Transverse colon (tissue), 3 donors: ENCODE measurements at regions not wholly inside any gene's neighbourhood (a gene's known extent, or its start where the extent isn't known, plus 50 kb on each side); places are given as distances from the start of the nearest gene placed in this dataset.
"Not testable (repeated sequence)": the region's sequence is repeated elsewhere in the genome, so short reads cannot be mapped to it uniquely, and the experiment has no call there.

Source experiments
- POLR2A ChIP-seq: fragments of 450-650 bp; IDR thresholded peaks from one replicate; pipeline ENCODE4 v1.6.1; 2016; ENCODE audit warnings: antibody characterized with exemption, mild to moderate bottlenecking, moderate library complexity
- TF ChIP-seq, protein P1 (sequence below), 5 experiments: fragments of 200-600 bp in 3 of 5; fragments of 450-650 bp in 2 of 5; sonication (generic) in 3 of 5; IDR thresholded peaks; 1 replicate in 2 of 5; 2 replicates in 3 of 5; pipeline ENCODE4 v1.5.1; 2016 to 2017; ENCODE audit warnings: antibody characterized with exemption in 5 of 5, inconsistent platforms in 3 of 5, mild to moderate bottlenecking in 2 of 5, moderate library complexity in 1 of 5

DNA sequence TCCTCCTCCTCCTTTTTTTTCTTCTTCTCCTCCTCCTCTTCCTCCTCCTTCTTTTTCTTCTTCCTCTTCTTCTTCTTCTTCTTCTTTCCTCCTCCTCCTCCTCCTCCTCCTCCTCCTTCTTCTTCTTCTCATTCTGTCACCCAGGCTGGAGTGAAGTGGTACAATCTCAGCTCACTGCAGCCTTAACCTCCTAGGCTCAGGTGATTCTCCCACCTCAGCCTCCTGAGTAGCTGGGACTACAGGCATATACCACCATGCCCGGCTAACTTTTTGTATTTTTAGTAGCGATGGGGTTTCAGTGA lies 81.6 kb upstream of the VGLL4 start:
- TF ChIP-seq, protein P1, sequence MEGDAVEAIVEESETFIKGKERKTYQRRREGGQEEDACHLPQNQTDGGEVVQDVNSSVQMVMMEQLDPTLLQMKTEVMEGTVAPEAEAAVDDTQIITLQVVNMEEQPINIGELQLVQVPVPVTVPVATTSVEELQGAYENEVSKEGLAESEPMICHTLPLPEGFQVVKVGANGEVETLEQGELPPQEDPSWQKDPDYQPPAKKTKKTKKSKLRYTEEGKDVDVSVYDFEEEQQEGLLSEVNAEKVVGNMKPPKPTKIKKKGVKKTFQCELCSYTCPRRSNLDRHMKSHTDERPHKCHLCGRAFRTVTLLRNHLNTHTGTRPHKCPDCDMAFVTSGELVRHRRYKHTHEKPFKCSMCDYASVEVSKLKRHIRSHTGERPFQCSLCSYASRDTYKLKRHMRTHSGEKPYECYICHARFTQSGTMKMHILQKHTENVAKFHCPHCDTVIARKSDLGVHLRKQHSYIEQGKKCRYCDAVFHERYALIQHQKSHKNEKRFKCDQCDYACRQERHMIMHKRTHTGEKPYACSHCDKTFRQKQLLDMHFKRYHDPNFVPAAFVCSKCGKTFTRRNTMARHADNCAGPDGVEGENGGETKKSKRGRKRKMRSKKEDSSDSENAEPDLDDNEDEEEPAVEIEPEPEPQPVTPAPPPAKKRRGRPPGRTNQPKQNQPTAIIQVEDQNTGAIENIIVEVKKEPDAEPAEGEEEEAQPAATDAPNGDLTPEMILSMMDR (IDR thresholded peaks at IDR 0.05): not testable (repeated sequence)
- TF ChIP-seq POLR2A: not testable (repeated sequence)
